Hematopoietic multipotent progenitor cell treated with erythropoietin and hydrocortisone succinate and interleukin-3 and kit ligand, for 17 days (in vitro differentiated cells): ENCODE measurements at regions not wholly inside any gene's neighbourhood (a gene's known extent, or its start where the extent isn't known, plus 50 kb on each side); places are given as distances from the start of the nearest gene placed in this dataset.

Experiments
- DNase-seq: peaks from one replicate; pipeline ENCODE4 v3.0.0-alpha.2; 2015; ENCODE audit warnings: low spot score

- no peak for DNase-seq
Measured at GRCh38 chr11:42482822-42483221, 829.0 kb upstream of the API5 start.

- no peak for DNase-seq
Measured at GRCh38 chr11:42490506-42490905, 821.3 kb upstream of the API5 start.

- DNase-seq = no peak
Measured at GRCh38 chr11:42494459-42494858, 817.3 kb upstream of the API5 start.

GRCh38 chr11:42498971-42499370 lies 812.8 kb upstream of the API5 start:
- DNase-seq = no peak

GRCh38 chr11:42502151-42502550 lies 809.6 kb upstream of the API5 start:
- no peak for DNase-seq

- no peak for DNase-seq
Measured at GRCh38 chr11:42521994-42522393, 789.8 kb upstream of the API5 start.

- peak; percentile 9 for DNase-seq
Measured at GRCh38 chr11:42524534-42525227, 787.1 kb upstream of the API5 start.

GRCh38 chr11:42526426-42526825 lies 785.4 kb upstream of the API5 start:
- DNase-seq = no peak

GRCh38 chr11:42528471-42528870 lies 783.3 kb upstream of the API5 start:
- DNase-seq = no peak

GRCh38 chr11:42528911-42529310 lies 782.9 kb upstream of the API5 start:
- DNase-seq = no peak

GRCh38 chr11:42536611-42537360 lies 775.0 kb upstream of the API5 start:
- no peak for DNase-seq

- DNase-seq = no peak
Measured at GRCh38 chr11:42542336-42542735, 769.5 kb upstream of the API5 start.

GRCh38 chr11:42543844-42544419 lies 767.9 kb upstream of the API5 start:
- DNase-seq = no peak

GRCh38 chr11:42544726-42545125 lies 767.1 kb upstream of the API5 start:
- DNase-seq = no peak

- no peak for DNase-seq
Measured at GRCh38 chr11:42545954-42546353, 765.8 kb upstream of the API5 start.

- no peak for DNase-seq
Measured at GRCh38 chr11:42552786-42553185, 759.0 kb upstream of the API5 start.

- no peak for DNase-seq
Measured at GRCh38 chr11:42555190-42555589, 756.6 kb upstream of the API5 start.

- no peak for DNase-seq
Measured at GRCh38 chr11:42571131-42571877, 740.5 kb upstream of the API5 start.

GRCh38 chr11:42571878-42572610 lies 739.8 kb upstream of the API5 start:
- DNase-seq = no peak

GRCh38 chr11:42576318-42576717 lies 735.5 kb upstream of the API5 start:
- DNase-seq = no peak

- DNase-seq = no peak
Measured at GRCh38 chr11:42589286-42589685, 722.5 kb upstream of the API5 start.

GRCh38 chr11:42591841-42592240 lies 720.0 kb upstream of the API5 start:
- DNase-seq = no peak
